ENCODE measurements at regions not wholly inside any gene's neighbourhood (a gene's known extent, or its start where the extent isn't known, plus 50 kb on each side); places are given as distances from the start of the nearest gene placed in this dataset.
A peak's percentile ranks its signal among the peaks of the same experiment; 100 is the strongest.

DNA sequence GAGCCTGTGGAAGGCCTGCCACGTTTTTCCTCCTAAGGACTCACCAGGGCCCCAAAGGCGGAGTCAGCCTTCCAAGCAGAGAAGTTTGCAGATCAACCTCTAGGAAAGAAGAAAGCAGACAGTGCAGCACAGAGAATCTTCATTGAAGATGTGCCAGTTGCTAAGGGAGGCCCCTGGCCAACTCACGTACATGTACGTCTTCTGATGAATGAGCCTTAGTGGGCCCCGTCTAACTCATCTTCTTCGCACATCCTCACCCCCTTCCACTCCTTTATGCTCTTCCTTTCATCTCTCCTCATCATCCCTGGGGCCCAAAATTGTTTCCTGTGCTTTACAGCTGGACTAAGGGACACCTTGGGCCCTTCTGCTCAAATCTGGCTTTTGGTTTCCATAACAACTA lies 703.0 kb upstream of the TBX3 start:
- no peaks in the 10 kb centered on the region for H3K36me3 ChIP-seq (ENCODE audit: control insufficient read depth in 1 of 2, insufficient read depth in 2 of 2, low read length in 2 of 2)
- H2BK12ac ChIP-seq (ENCODE audit: low read length) = peak overlapping the region; percentile 6
- H3K9ac ChIP-seq (ENCODE audit: low read length) = no peak overlapping the region
- H2BK120ac ChIP-seq (ENCODE audit: insufficient read depth, low read length, poor library complexity) = no peak overlapping the region
- H3K18ac ChIP-seq (ENCODE audit: low read length) = no peak overlapping the region
- H4K12ac ChIP-seq (ENCODE audit: low read depth, low read length) = no peak overlapping the region
- no peak overlapping the region for H3K14ac ChIP-seq (ENCODE audit: low read length)
- H2AFZ ChIP-seq (ENCODE audit: insufficient read depth, low read length, poor library complexity) = no peak overlapping the region
- peaks cover 3% of the 10 kb centered on the region for H3K79me1 ChIP-seq (ENCODE audit: low read length)
- no peak overlapping the region for H3K23ac ChIP-seq (ENCODE audit: low read length)
- no peak overlapping the region for H2AK5ac ChIP-seq (ENCODE audit: low read length)
- no peak overlapping the region for H3K4me2 ChIP-seq (ENCODE audit: low read length)
- no peaks in the 10 kb centered on the region for H3K27me3 ChIP-seq (ENCODE audit: insufficient read depth, low read length)
- no peak overlapping the region for H4K91ac ChIP-seq (ENCODE audit: low read depth, low read length)
- no peak overlapping the region for H3K27ac ChIP-seq (ENCODE audit: low read depth, low read length)
- no peak for DNase-seq
- peaks cover 4% of the 10 kb centered on the region for H3K9me3 ChIP-seq (ENCODE audit: insufficient read depth, low read depth, low read length)
- H3K4me3 ChIP-seq (ENCODE audit: low read depth, low read length) = no peak overlapping the region
- H4K8ac ChIP-seq (ENCODE audit: low read depth, low read length) = peak overlapping the region; percentile 35
- no peaks in the 10 kb centered on the region for H3K79me2 ChIP-seq (ENCODE audit: control insufficient read depth, insufficient read depth, low read length, poor library complexity)
- H3K4ac ChIP-seq (ENCODE audit: low read depth, low read length) = no peak overlapping the region
- no CpG with 5 or more reads among the region's 6 CpGs for WGBS (ENCODE audit: extremely low coverage, insufficient coverage, insufficient read length)
- peaks cover 5 to 9% of the 10 kb centered on the region in 2 experiments for H3K4me1 ChIP-seq (ENCODE audit: control insufficient read depth in 1 of 2, insufficient read depth in 2 of 2, low read length in 2 of 2)
- no peak overlapping the region for H2BK5ac ChIP-seq (ENCODE audit: low read depth, low read length, poor library complexity)

DNA sequence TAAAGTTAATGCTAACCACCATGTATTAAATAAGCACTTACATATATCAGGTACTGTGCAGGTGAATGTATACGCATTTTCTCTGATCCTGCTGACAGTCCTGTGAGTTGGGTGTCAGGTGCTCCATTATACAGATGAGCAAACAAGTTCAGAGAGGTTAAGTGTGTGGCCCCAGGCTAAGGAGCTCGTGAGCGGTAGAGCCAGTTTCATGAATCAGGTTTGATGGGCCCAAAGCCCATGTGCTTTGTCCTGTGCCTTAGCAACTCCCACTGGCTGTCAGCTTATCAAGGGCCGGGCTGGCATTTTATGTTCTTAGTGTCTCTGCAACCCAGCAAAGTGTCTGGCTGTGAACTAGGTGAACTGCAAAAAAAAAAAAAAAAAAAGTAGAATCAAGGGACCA lies 701.2 kb upstream of the TBX3 start:
- Histone ChIP-seq H3K79me1 (ENCODE audit: low read length) (peaks cover 3% of the 10 kb centered on the region), H4K91ac (ENCODE audit: low read depth, low read length) (no peak overlapping the region), H4K8ac (ENCODE audit: low read depth, low read length) (no peak overlapping the region), H2AK5ac (ENCODE audit: low read length) (no peak overlapping the region), H3K14ac (ENCODE audit: low read length) (no peak overlapping the region), H3K18ac (ENCODE audit: low read length) (no peak overlapping the region), H3K4me2 (ENCODE audit: low read length) (no peak overlapping the region), H2BK12ac (ENCODE audit: low read length) (no peak overlapping the region), H3K4me1 (ENCODE audit: control insufficient read depth in 1 of 2, insufficient read depth in 2 of 2, low read length in 2 of 2) (peaks cover 5 to 9% of the 10 kb centered on the region in 2 experiments), H4K12ac (ENCODE audit: low read depth, low read length) (no peak overlapping the region), H3K9ac (ENCODE audit: low read length) (no peak overlapping the region), H2AFZ (ENCODE audit: insufficient read depth, low read length, poor library complexity) (no peak overlapping the region), H3K23ac (ENCODE audit: low read length) (no peak overlapping the region), H3K4me3 (ENCODE audit: low read depth, low read length) (no peak overlapping the region), H3K9me3 (ENCODE audit: insufficient read depth, low read depth, low read length) (peaks cover 2% of the 10 kb centered on the region), H3K36me3 (ENCODE audit: control insufficient read depth in 1 of 2, insufficient read depth in 2 of 2, low read length in 2 of 2) (no peaks in the 10 kb centered on the region), H2BK5ac (ENCODE audit: low read depth, low read length, poor library complexity) (no peak overlapping the region), H3K27me3 (ENCODE audit: insufficient read depth, low read length) (no peaks in the 10 kb centered on the region), H3K27ac (ENCODE audit: low read depth, low read length) (no peak overlapping the region), H3K4ac (ENCODE audit: low read depth, low read length) (no peak overlapping the region), H3K79me2 (ENCODE audit: control insufficient read depth, insufficient read depth, low read length, poor library complexity) (no peaks in the 10 kb centered on the region), H2BK120ac (ENCODE audit: insufficient read depth, low read length, poor library complexity) (no peak overlapping the region)
- no CpG with 5 or more reads among the region's 4 CpGs for WGBS (ENCODE audit: extremely low coverage, insufficient coverage, insufficient read length)
- DNase-seq = peak; percentile 71 to 73

DNA sequence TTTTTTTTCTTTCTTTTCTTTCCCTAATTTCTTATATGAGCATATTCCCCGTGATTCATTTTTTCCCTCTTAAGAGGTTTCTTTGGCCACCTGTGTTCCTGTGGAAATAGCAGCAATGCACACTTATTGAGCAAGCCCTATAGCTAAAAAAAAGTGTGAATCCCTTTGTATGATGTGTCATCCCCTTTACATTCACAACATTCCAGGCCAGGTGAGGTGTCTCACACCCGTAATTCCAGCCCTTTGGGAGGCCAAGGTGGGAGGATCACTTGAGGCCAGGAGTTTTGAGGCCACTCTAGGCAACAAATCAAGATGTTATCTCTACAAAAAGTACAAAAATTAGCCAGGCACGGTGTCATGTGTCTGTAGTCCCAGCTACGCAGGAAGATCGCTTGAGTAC lies 700.4 kb upstream of the TBX3 start:
- H3K27ac ChIP-seq (ENCODE audit: low read depth, low read length) = no peak overlapping the region
- H3K36me3 ChIP-seq (ENCODE audit: control insufficient read depth in 1 of 2, insufficient read depth in 2 of 2, low read length in 2 of 2) = no peaks in the 10 kb centered on the region
- H2BK120ac ChIP-seq (ENCODE audit: insufficient read depth, low read length, poor library complexity) = no peak overlapping the region
- H3K4ac ChIP-seq (ENCODE audit: low read depth, low read length) = no peak overlapping the region
- H4K91ac ChIP-seq (ENCODE audit: low read depth, low read length) = no peak overlapping the region
- WGBS (ENCODE audit: extremely low coverage, insufficient coverage, insufficient read length) = no CpG with 5 or more reads among the region's 5 CpGs
- H3K27me3 ChIP-seq (ENCODE audit: insufficient read depth, low read length) = no peaks in the 10 kb centered on the region
- H2BK5ac ChIP-seq (ENCODE audit: low read depth, low read length, poor library complexity) = no peak overlapping the region
- H4K8ac ChIP-seq (ENCODE audit: low read depth, low read length) = no peak overlapping the region
- H3K79me2 ChIP-seq (ENCODE audit: control insufficient read depth, insufficient read depth, low read length, poor library complexity) = no peaks in the 10 kb centered on the region
- H3K18ac ChIP-seq (ENCODE audit: low read length) = no peak overlapping the region
- H2AK5ac ChIP-seq (ENCODE audit: low read length) = no peak overlapping the region
- no peak overlapping the region for H2AFZ ChIP-seq (ENCODE audit: insufficient read depth, low read length, poor library complexity)
- H2BK12ac ChIP-seq (ENCODE audit: low read length) = no peak overlapping the region
- no peak overlapping the region for H4K12ac ChIP-seq (ENCODE audit: low read depth, low read length)
- no peak overlapping the region for H3K23ac ChIP-seq (ENCODE audit: low read length)
- no peak overlapping the region for H3K9ac ChIP-seq (ENCODE audit: low read length)
- peaks cover 5 to 9% of the 10 kb centered on the region in 2 experiments for H3K4me1 ChIP-seq (ENCODE audit: control insufficient read depth in 1 of 2, insufficient read depth in 2 of 2, low read length in 2 of 2)
- H3K9me3 ChIP-seq (ENCODE audit: insufficient read depth, low read depth, low read length) = peaks cover 2% of the 10 kb centered on the region
- no peak overlapping the region for H3K4me2 ChIP-seq (ENCODE audit: low read length)
- peak; percentile 44 to 61 for DNase-seq
- no peak overlapping the region for H3K14ac ChIP-seq (ENCODE audit: low read length)
- no peak overlapping the region for H3K4me3 ChIP-seq (ENCODE audit: low read depth, low read length)
- peaks cover 3% of the 10 kb centered on the region for H3K79me1 ChIP-seq (ENCODE audit: low read length)

DNA sequence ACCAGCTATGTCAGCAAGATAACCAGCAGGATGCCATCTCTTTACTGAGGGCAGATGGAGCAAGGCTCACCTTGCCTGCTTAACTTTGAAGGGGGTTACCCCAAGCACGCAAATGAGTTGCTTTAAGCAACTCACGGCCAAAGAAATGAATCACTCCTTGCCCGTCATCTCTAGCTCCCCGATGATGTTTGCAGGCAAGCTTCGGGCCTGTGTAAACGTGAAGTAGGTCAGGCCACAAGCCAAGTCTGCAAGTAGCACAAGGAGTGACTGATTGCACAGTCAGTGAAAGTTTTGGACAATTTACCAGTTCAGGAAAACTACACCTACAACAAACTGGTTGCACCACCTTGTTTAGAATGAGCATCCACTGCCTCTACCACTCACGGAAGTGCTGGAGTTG lies 699.7 kb upstream of the TBX3 start:
- Histone ChIP-seq H2BK5ac (ENCODE audit: low read depth, low read length, poor library complexity) (peak overlapping the region; percentile 4), H3K27me3 (ENCODE audit: insufficient read depth, low read length) (no peaks in the 10 kb centered on the region), H4K91ac (ENCODE audit: low read depth, low read length) (no peak overlapping the region), H2AK5ac (ENCODE audit: low read length) (no peak overlapping the region), H3K4me2 (ENCODE audit: low read length) (no peak overlapping the region), H4K8ac (ENCODE audit: low read depth, low read length) (no peak overlapping the region), H4K12ac (ENCODE audit: low read depth, low read length) (no peak overlapping the region), H3K14ac (ENCODE audit: low read length) (no peak overlapping the region), H2AFZ (ENCODE audit: insufficient read depth, low read length, poor library complexity) (no peak overlapping the region), H3K9me3 (ENCODE audit: insufficient read depth, low read depth, low read length) (peaks cover 2% of the 10 kb centered on the region), H3K4me3 (ENCODE audit: low read depth, low read length) (no peak overlapping the region), H3K27ac (ENCODE audit: low read depth, low read length) (no peak overlapping the region), H3K4me1 (ENCODE audit: control insufficient read depth in 1 of 2, insufficient read depth in 2 of 2, low read length in 2 of 2) (peaks cover 5 to 11% of the 10 kb centered on the region in 2 experiments), H3K9ac (ENCODE audit: low read length) (no peak overlapping the region), H2BK12ac (ENCODE audit: low read length) (peak overlapping the region; percentile 44), H3K36me3 (ENCODE audit: control insufficient read depth in 1 of 2, insufficient read depth in 2 of 2, low read length in 2 of 2) (no peaks in the 10 kb centered on the region), H2BK120ac (ENCODE audit: insufficient read depth, low read length, poor library complexity) (peak overlapping the region; percentile 5), H3K4ac (ENCODE audit: low read depth, low read length) (no peak overlapping the region), H3K23ac (ENCODE audit: low read length) (no peak overlapping the region), H3K79me1 (ENCODE audit: low read length) (peaks cover 5% of the 10 kb centered on the region), H3K18ac (ENCODE audit: low read length) (no peak overlapping the region), H3K79me2 (ENCODE audit: control insufficient read depth, insufficient read depth, low read length, poor library complexity) (no peaks in the 10 kb centered on the region)
- no peak for DNase-seq
- no CpG with 5 or more reads among the region's 7 CpGs for WGBS (ENCODE audit: extremely low coverage, insufficient coverage, insufficient read length)

Data from trophoblast cell (in vitro differentiated cells and primary cell).